Endometrium (tissue), 2 donors: ENCODE measurements at regions not wholly inside any gene's neighbourhood (a gene's known extent, or its start where the extent isn't known, plus 50 kb on each side); places are given as distances from the start of the nearest gene placed in this dataset.
"Not testable (repeated sequence)": the region's sequence is repeated elsewhere in the genome, so short reads cannot be mapped to it uniquely, and the experiment has no call there.

ENCODE experiments used
- FAIRE-seq: peaks from 2 replicates; lab custom pipeline; 2012; peaks lifted over from hg19 to GRCh38; lab: Jason Lieb, UNC
- donor health status: control.
- donor health status: control.

DNA sequence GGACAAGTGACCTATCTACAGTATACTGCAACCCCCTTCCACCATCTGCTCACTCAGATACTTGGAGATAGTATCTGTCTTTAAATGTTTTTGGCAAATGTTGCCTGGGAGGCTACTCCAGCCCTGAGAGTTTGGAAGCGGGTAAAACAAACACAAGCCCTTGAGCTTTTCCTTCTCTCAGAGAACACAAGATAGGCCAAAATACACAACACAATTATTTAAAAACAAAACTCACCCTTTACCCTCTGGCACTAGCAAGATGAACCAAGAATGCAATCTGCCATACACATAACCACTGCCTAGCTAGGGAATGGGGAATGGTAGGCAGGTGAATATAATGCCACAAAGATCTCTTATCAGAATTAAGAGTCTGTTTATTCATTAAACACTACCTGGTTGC lies 324.7 kb upstream of the FAM47C start:
- FAIRE-seq = no peak

DNA sequence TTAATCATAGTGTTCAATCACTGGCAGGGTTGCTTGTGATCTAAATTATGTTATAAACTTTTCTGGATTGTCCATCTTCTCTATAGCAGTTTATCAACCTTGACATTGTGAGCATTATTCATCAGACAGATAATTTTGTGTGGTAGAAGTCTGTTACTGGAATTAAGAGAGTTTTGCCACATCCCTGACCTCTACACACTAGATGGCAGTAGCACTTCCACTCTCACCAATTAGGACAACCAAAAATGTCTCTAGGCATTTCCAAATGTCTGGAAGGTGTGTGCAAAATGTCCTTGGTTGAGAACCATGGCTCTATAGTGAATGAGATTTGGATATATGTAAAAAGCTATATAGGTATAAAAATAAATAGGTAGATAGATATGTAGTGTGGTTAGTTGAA lies 324.1 kb upstream of the FAM47C start:
- no peak for FAIRE-seq

DNA sequence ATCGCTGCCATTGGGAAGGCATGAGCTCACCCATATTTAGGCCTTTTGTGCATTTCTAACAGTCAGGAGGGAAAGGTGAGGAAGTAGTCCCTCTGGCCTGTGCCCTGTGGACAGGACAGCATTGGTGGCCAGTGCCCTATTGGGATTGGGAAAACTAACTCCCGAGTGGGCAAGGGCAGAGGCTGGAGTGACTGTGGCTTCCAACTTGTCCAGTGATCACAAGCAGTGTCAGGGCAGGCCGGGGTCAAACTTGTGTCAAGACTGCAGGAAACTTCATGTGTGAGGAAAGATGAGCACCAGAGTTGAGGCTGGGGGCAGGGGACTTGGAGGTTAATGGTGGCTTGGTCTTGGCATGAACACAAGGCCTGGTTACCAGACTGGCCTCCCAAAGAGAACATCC lies 286.2 kb upstream of the FAM47C start:
- no peak for FAIRE-seq

DNA sequence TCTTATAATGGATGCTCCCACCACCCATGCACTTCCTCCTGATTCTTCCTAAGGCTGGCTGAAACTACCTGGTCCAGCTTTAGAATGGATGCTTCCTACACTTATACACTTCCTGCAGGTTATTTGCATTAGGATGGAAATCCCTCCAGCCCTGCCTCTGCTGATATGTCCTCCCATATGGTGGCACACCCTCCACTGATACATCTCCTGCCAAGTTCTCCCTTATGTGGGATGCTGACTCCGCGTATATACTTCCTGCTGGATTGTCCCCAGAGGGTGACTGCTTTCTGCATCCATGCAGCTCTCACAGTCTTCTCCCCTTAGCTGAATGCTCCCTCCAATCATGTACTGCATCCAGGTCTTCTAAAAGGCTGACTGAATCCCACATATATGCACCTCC lies 254.6 kb upstream of the FAM47C start:
- FAIRE-seq = no peak

DNA sequence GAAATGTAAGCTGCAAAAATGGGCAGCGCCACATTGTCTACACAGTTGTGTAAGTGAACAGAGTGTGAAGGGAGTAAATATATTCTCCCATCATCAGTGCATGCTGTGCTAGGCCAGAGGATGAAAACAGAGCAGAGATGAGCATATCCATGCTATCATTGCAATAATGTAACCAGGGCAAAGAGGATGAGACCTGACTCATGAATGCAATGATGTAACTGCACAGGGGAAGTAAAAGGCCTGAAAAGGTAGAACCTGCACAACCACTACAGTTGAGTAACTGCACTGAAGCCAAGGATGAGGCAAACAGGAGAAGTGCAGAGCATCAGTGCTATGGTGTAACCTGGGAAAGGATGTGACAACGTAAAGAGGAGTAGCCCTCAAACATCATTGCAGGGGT lies 220.4 kb upstream of the FAM47C start:
- no peak for FAIRE-seq

DNA sequence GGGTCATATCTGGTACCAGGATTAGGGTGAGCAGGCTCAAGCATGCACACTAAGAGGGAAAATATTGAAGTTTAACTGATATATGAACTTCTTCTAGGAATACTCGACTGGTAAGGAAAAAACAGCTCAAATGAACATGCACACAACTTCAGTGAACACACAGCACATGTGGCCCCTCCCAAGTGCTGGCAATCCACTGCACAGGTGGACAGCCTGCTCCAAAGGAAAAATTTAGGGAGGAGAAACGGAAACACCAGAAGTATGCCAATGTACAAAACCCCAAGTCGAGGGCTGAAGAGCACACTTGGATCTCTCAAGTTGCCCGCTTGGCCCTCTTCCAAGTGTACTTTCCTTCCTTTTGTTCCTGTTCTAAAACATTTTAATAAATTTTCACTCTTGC lies 205.0 kb upstream of the FAM47C start:
- no peak for FAIRE-seq

DNA sequence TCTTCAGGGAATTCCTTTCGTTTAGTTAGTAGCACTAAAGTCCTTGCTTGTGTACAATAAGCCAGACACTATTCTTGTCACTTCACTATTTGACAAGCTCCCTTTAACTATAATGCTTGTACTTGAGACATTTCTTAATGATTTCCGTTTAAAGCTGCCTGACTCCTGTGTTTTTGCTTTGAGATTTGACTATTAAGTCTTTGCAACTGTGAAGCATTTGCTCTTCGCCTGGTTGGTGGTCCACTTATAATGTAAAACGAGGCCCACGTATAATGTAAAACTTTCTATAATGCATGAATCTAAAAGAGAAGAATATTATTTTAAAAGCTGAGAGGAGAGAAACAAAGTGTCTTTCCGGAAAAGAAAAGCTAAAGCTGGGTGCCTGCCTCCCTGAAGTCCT lies 204.1 kb upstream of the FAM47C start:
- no peak for FAIRE-seq

DNA sequence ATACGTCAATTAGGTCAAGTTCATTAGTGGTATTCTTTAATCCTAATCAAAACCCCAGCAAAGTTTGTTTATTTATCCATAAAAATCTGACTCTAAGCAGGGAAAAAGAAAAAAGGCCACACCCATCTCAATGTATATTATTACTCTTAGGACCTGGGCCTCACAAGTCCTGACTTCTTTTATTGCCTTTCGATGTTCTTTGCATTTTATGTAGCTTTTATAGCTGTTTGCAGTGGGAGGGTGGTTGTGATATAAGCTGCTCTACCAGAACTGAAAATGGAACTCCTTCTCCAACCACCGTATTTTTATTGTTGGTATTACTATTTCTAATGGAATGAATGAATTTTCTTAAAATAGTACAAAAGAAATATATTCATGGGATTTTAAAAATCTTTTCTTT lies 163.3 kb upstream of the FAM47C start:
- no peak for FAIRE-seq

DNA sequence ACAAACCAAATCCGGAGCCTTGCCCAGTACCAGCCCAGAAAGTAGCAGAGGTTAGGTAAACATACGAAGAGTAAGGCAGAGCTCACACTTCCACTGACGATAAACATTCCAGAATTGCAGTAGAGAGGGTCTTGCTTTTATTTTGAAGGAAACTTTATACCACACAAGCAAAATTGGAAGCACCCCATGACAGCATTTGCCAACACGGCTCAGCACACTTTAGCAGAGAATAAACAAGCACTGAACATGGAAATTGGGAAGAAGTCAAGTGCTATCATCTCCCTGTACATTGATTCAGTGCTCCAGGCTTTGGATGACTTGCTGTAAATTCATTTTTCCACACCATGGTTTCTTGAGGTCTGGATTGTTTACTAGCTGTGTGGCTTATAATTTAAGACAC lies 160.7 kb upstream of the FAM47C start:
- FAIRE-seq = no peak

DNA sequence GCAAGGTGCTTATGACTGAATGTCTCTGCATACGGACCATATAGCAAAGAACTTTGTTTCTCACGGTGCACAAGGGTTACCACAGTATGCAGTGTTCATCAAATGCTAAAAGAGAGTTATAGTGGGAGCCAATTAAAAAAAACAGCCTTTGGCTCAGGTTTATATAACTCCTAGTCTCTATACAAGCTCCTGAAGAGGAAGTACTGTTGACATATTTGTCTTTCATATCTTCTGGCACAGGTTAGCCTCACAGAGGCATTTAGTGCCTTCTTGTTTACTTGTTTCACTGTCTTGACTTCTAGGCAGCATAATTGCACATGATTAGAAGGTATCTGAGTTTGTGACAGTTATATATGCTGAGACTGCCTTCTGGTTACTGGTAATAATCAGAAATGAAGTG lies 158.8 kb upstream of the FAM47C start:
- no peak for FAIRE-seq

DNA sequence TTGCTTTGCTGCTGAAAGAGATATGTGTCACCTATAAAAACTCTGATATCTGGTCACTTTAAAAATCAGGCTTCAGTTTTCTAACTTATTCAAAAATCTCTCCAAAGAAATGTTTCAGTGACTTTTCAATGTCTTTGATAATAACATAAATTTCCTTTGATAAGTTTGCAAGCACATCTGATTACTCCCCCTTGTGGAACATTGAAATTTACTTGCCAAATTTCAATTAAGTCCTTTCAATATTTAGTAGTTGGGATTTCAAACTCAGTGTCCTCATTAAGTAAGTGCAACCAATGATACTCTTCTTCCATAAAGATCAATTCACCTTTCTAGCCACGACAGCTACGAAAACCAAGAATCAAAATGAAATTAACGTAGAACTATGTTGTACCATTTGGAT lies 151.3 kb upstream of the FAM47C start:
- FAIRE-seq = no peak

DNA sequence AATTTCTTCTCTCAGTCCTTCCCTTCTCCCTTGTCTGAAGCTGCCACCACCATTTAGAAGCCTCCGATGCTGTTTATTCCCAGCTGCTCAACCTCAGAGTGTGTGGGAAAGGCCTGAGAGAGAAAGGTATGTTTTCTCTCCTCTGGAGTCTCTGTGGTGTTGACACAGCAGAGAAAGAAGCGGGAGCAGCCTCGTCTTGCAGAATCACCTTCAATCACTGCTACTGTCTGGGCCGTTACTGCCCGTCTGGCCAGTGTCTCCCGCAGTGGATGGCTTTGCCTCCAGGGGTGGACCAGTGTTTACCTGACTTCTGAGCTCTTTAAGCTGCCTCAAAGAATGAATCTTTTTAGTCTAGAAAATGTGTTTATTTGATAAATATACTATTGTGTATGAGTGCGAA lies 148.9 kb upstream of the FAM47C start:
- no peak for FAIRE-seq

DNA sequence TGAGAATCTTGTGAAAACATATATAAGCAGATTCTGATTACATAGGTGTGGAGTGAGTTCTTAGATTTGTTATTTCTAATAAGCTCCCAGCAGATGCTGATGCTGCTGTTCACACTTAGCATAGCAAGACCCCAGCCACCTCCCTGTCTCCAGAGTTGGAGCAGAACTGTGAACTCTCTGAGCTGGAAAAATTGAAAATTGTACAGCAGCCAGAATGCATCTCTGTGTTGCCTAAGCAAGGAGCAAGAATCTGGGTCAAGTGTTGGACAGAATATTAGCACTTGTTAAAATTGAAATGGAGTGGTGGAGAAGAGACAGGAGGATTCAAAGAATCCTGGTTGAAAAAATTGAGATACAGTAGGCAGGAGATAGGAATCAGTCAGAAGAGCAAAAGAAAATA lies 146.6 kb upstream of the FAM47C start:
- FAIRE-seq = no peak

DNA sequence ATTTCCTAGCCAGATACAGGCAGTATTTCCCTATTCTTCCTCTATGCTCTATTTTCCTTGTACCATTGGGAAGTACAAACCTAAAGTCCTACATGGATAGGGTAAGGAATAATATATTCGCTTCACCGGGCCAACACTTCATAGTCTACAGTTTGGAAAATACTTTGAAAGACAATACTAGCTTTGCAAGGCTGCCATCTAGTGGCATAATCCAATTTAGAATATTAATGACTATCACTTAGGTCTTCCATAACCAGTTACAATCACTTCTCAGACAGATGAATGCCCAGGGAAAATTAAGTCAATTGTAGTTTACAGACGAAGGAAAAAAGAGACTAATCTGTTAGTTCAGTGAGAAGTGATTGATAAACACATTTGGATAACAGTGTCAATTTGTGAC lies 141.0 kb upstream of the FAM47C start:
- FAIRE-seq = peak; percentile 45

DNA sequence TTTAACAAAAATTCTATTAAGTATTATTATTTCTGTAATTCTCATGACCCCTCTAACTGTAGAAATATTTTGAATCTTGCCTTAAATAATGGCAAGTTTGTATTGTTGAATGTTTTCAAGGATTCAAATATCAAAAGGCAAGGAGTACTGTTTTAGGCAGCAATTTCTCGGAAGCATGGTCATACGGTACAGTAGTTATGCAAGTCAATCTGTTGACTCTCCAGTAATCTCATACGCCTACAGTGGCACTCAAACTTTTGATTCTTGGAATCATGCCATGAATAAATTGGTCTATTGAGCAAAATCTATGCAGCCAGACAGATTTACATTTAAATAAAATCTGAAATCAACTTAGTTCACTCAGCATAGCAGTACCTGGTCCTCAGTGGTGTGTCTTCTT lies 139.6 kb upstream of the FAM47C start:
- FAIRE-seq = no peak

DNA sequence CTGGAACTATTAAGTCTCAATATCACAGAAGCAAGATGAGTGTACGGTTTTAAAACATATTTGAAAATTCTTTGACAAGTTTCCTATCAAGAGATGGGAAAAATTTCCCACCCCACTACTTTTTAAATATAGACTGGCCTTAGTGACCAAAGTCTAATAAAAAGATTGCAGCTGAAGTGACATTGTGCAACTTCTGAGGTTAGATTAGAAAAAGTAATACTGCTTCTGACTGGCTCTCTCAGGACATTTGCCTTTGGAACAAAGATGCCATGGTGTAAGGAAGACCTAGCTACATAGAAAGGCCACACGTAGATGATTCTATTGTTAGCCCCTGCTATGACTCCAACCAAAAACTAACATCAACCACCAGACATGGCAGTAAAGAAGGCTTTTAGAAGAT lies 138.7 kb upstream of the FAM47C start:
- no peak for FAIRE-seq

DNA sequence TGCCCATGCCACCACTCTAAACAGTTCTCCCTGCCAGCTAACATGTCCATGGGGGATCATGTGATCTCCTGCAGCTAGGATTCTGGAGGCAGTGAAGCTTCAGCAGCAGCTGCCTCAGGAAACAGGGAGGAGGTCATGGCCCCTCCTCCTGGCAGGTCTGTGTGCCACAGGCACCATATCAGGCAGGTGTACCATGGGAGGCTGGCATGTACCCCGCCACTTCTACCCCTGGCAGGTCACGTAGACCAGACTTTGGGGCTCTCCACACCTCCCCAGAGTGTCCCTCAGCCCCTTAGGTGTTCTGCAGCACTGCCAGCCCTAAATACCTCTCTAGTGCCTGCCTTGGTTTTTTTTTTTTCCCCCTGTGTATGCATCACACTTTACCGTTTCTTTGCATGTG lies 110.5 kb upstream of the FAM47C start:
- FAIRE-seq = no peak

DNA sequence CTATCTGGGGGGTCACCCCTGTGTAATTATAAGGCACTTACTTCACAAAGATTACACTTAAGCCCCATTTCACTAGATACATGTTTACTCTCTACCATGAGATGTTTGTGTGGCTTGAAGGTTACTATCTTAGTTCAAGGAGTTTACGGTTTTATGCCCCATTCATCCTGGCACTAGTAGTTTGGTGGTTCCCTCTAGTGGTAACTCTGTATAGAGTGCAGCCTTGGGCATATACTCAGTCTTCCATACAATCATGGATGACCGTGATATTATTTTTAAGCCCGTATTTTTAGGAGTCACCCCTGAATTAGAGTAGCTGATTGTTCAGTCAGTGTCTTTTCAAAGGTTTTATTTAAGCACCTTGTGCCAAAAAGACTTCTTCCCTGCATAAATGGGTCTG lies 109.9 kb upstream of the FAM47C start:
- no peak for FAIRE-seq

DNA sequence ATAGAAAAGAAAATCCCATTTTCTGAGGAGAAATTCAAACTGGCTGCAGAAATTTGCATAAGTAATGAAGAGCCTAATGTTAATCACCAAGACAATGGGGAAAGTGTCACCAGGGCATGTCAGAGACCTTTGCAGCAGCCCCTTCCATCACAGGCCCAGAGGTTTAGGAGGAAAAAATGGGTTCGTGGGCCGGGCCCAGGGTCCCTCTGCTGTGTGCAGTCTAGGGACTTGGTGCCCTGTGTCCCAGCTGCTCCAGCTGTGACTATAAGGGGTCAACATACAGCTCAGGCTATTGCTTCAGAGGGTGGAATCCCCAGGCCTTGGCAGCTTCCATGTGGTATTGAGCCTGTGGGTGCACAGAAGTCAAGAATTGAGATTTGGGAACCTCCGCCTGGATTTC lies 103.6 kb upstream of the FAM47C start:
- not testable (repeated sequence) for FAIRE-seq

DNA sequence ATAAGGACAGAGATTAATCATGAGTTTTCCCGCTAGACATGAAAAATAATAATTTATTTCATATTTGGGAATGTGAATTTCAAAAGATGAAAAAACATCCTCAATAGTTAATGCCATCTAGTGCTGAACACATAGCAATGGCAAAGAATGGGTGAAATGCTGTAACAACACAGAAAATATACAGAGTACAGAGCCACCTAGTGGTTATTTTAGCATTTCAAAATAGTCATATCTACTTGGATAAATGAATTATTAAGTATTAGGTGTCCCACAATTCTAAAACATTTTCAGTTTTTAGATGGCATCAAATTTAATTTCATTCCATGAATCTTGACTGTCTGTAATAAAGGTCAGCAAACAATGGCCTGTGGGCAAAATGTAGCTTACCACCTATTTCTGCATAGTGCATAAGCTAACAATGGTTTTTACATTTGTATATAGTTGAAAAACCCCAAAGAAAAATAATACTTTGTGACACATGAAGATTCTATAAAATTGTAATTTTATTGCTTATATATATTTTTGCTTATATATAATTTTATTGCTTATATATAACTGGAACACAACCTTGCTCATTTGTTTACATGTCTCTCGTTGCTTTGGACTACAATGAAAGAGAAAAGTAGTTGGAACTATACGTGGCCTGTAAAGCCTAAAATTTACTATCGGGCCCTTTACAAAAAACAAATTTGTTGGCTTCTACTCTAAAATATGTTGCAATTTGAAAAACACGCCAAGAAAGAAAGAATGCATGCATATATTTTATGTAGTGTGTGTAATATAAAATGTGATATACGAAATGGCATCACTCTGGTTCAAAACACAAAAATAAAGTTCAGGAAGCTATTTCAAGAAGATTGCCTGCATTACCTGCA lies 99.1 kb upstream of the FAM47C start:
- FAIRE-seq = peak; percentile 83

DNA sequence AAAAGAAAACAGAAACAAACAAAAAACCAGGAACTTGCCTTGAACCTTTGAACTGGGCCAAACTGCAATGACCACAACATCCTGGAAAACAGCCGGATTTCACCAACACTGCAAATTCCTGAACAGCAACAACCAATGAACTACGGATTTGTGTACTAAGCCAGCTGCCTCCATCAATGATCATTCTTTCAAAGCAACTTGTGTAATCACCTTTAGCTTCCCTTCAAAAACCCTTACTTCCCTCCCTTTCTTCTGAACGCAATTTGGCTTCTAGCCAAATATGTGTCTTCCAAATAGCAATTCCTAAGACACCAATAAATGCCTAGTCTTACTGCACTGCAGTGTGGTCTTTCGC lies 98.5 kb upstream of the FAM47C start:
- no peak for FAIRE-seq

DNA sequence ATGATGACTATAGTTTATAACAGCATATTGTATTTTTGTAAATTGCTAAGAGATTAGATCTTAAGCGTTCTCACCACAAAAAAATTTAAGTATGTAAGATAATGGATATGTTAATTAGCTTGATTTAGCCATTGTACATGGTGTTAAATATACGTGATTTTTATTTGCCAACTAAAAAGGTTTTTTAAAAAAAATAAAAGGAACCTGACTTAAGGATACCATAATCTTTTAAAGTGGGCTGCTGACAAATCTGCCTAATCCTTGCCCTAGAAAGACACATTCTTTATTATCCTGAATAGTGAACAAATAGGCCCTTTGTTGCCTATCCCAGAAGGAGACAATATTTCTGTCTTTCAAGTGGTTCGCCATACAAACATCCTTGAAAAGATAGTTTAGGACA lies 94.6 kb upstream of the FAM47C start:
- FAIRE-seq = no peak

DNA sequence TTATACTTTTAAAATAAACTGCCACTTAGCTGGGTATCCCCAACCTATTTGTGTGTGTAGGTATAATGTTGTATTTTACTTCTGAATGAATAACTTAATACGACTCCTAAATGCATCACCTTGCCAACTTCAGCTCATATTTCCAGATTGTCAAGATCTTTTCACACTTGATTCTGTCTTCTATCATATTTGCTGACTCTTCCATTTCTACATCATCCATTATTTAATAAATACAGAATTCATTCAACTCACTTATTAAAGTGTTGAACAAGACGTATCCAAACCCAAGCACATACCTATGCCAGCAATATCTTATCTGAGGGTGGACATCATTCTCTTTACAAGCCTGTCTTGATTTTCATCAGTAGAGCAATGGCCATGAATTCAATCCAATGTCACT lies 91.2 kb upstream of the FAM47C start:
- no peak for FAIRE-seq

DNA sequence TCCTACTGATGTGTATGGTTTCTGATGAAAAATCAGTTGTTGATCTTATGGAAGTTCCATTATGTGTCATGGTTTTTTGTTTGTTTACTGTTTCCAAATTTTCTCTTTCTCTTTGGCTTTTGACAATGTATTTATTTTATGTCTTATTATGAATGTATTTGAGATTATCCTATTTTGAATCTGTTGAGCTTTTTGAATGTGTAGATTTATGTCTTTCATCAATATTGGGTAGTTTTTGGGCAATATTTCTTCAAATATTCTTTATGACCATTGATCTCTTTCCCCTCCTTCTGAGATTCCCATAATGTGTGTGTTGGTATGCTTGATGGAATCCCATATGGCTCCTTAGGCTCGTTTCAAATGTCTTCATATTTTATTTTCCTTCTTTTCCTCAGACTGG lies 80.5 kb upstream of the FAM47C start:
- no peak for FAIRE-seq

DNA sequence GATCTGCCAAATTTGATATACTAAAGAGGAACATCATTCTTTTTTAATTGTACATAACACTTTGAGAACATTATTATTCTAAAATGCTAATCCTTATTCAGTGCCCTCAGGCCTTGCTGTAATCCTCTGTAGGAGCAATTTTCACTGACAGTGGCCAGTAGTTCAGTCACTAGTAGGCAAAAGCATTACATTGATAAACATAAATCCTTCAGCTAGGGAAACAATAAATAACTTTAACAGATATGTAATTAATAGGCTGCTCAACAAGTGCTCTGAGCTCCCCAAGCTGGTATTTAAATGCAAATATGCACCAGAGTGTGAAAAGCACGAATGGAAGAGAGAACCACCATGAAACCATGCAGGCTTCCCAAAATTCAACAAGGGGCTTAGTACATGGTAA lies 77.7 kb upstream of the FAM47C start:
- no peak for FAIRE-seq
